Liver (tissue), 3 donors: ENCODE measurements at regions not wholly inside any gene's neighbourhood (a gene's known extent, or its start where the extent isn't known, plus 50 kb on each side); places are given as distances from the start of the nearest gene placed in this dataset.

Experiments used
- CTCF ChIP-seq: fragments of 150-350 bp; IDR thresholded peaks from 2 replicates; pipeline ENCODE4 v1.5.1; 2017; ENCODE audit warnings: improper control_type of control experiment, low read depth, low read length; ENCODE audit not compliant: missing input control
- EGR1 ChIP-seq, 2 donors: IDR thresholded peaks; 2 replicates each; pipeline ENCODE4 v1.6.1; 2016 to 2018; ENCODE audit warnings: antibody characterized with exemption in 2 of 2, low read depth in 2 of 2
- FOXA1 ChIP-seq: IDR thresholded peaks from 2 replicates; pipeline ENCODE4 v1.6.1; 2016; ENCODE audit warnings: antibody characterized with exemption
- GABPA ChIP-seq, 2 donors: IDR thresholded peaks in 1 of 2; conservative IDR thresholded peaks in 1 of 2; 2 replicates each; pipeline ENCODE4 v1.6.1; 2016; ENCODE audit warnings: antibody characterized with exemption in 2 of 2, mild to moderate bottlenecking in 1 of 2, moderate library complexity in 1 of 2
- HNF4A ChIP-seq, 2 donors: conservative IDR thresholded peaks; 2 replicates each; pipeline ENCODE4 v1.6.1; 2016; ENCODE audit warnings: antibody characterized with exemption in 2 of 2, mild to moderate bottlenecking in 2 of 2
- JUND ChIP-seq, 2 donors: IDR thresholded peaks; 2 replicates each; pipeline ENCODE4 v1.6.1; 2016; ENCODE audit warnings: antibody characterized with exemption in 2 of 2
- RAD21 ChIP-seq, 2 donors: IDR thresholded peaks; 2 replicates each; pipeline ENCODE4 v1.6.1; 2016; ENCODE audit warnings: antibody characterized with exemption in 2 of 2, mild to moderate bottlenecking in 2 of 2
- REST ChIP-seq: IDR thresholded peaks from 2 replicates; pipeline ENCODE4 v1.6.1; 2016; ENCODE audit warnings: antibody characterized with exemption, mild to moderate bottlenecking
- RXRA ChIP-seq, 2 donors: IDR thresholded peaks; 2 replicates each; pipeline ENCODE4 v1.6.1; 2017 to 2018; ENCODE audit warnings: antibody characterized with exemption in 2 of 2, mild to moderate bottlenecking in 1 of 2
- SP1 ChIP-seq: IDR thresholded peaks from 2 replicates; pipeline ENCODE4 v1.6.1; 2018; ENCODE audit warnings: antibody characterized with exemption, mild to moderate bottlenecking
- TAF1 ChIP-seq: conservative IDR thresholded peaks from 2 replicates; pipeline ENCODE4 v1.6.1; 2016; ENCODE audit warnings: antibody characterized with exemption, mild to moderate bottlenecking
- TF ChIP-seq, protein P1 (sequence below): IDR thresholded peaks from 2 replicates; pipeline ENCODE4 v1.6.1; 2016; ENCODE audit warnings: antibody characterized with exemption
- TF ChIP-seq, protein P2 (sequence below): IDR thresholded peaks from 2 replicates; pipeline ENCODE4 v1.6.1; 2016; ENCODE audit warnings: antibody characterized with exemption
- TF ChIP-seq, protein P3 (sequence below): IDR thresholded peaks from 2 replicates; pipeline ENCODE4 v1.6.1; 2016; ENCODE audit warnings: antibody characterized with exemption
- donor health status: healthy.
- donor health status: healthy.

GRCh38 chr2:58435246-58435645 lies 194.1 kb upstream of the FANCL start:
- TF ChIP-seq CTCF, result no peak
- TF ChIP-seq, protein P1, sequence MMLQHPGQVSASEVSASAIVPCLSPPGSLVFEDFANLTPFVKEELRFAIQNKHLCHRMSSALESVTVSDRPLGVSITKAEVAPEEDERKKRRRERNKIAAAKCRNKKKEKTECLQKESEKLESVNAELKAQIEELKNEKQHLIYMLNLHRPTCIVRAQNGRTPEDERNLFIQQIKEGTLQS, result no peak
- TF ChIP-seq REST, result no peak
- TF ChIP-seq EGR1 (IDR thresholded peaks at IDR 0.05; ENCODE audit: low read depth in 2 of 2), result no peak
- TF ChIP-seq JUND (IDR thresholded peaks at IDR 0.05), result no peak
- no peak for TF ChIP-seq RXRA (IDR thresholded peaks at IDR 0.05)
- TF ChIP-seq, protein P2, sequence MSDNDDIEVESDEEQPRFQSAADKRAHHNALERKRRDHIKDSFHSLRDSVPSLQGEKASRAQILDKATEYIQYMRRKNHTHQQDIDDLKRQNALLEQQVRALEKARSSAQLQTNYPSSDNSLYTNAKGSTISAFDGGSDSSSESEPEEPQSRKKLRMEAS, result no peak
- no peak for TF ChIP-seq SP1
- no peak for TF ChIP-seq HNF4A (conservative IDR thresholded peaks at IDR 0.05)
- TF ChIP-seq GABPA (IDR thresholded peaks at IDR 0.05 in 1 of 2, conservative IDR thresholded peaks at IDR 0.05 in 1 of 2), result no peak
- no peak for TF ChIP-seq RAD21 (IDR thresholded peaks at IDR 0.05)
- TF ChIP-seq, protein P3, sequence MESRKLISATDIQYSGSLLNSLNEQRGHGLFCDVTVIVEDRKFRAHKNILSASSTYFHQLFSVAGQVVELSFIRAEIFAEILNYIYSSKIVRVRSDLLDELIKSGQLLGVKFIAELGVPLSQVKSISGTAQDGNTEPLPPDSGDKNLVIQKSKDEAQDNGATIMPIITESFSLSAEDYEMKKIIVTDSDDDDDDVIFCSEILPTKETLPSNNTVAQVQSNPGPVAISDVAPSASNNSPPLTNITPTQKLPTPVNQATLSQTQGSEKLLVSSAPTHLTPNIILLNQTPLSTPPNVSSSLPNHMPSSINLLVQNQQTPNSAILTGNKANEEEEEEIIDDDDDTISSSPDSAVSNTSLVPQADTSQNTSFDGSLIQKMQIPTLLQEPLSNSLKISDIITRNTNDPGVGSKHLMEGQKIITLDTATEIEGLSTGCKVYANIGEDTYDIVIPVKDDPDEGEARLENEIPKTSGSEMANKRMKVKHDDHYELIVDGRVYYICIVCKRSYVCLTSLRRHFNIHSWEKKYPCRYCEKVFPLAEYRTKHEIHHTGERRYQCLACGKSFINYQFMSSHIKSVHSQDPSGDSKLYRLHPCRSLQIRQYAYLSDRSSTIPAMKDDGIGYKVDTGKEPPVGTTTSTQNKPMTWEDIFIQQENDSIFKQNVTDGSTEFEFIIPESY, result no peak
- TF ChIP-seq TAF1, result no peak
- TF ChIP-seq FOXA1, result no peak
